ENCODE measurements at regions not wholly inside any gene's neighbourhood (a gene's known extent, or its start where the extent isn't known, plus 50 kb on each side); places are given as distances from the start of the nearest gene placed in this dataset.
A peak's percentile ranks its signal among the peaks of the same experiment; 100 is the strongest.
"Not testable (repeated sequence)": the region's sequence is repeated elsewhere in the genome, so short reads cannot be mapped to it uniquely, and the experiment has no call there.

DNA sequence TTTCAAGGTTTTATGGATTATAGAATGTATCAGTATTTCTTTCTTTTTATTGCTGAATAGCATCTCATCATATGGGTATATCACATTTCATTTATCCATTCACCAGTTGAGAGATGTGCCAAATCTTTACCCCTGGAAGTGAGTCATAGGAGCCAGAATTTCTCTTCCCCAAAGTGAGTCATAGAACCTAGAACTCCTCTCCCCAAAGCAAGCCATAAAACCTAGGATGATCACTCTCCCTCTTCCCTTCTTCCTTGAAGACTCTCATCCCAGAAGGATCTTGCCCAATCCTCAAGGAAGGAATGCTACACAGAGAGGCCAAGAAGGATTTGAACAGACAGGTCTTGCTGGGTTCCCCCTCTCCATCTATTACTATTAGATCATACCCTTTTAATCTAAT lies 199.9 kb downstream of the EVX1 start:
- Histone ChIP-seq H3K36me3 (replicated peaks; ENCODE audit: insufficient read depth, low read depth) (no peaks in the 10 kb centered on the region), H3K27me3 (no peaks in the 10 kb centered on the region), H3K79me2 (no peaks in the 10 kb centered on the region), H2AFZ (no peak overlapping the region), H3K4me3 (no peak overlapping the region), H3K4me1 (ENCODE audit: insufficient read depth) (no peaks in the 10 kb centered on the region), H3K27ac (no peak overlapping the region), H3K9me3 (ENCODE audit: low read depth) (no peaks in the 10 kb centered on the region), H3K4me2 (no peak overlapping the region), H4K20me1 (ENCODE audit: insufficient read depth, poor library complexity, severe bottlenecking) (no peaks in the 10 kb centered on the region), H3K9me2 (replicated peaks; ENCODE audit: insufficient read depth) (no peaks in the 10 kb centered on the region)
- no peak for DNase-seq (ENCODE audit: low spot score)
- TF ChIP-seq, protein P1, sequence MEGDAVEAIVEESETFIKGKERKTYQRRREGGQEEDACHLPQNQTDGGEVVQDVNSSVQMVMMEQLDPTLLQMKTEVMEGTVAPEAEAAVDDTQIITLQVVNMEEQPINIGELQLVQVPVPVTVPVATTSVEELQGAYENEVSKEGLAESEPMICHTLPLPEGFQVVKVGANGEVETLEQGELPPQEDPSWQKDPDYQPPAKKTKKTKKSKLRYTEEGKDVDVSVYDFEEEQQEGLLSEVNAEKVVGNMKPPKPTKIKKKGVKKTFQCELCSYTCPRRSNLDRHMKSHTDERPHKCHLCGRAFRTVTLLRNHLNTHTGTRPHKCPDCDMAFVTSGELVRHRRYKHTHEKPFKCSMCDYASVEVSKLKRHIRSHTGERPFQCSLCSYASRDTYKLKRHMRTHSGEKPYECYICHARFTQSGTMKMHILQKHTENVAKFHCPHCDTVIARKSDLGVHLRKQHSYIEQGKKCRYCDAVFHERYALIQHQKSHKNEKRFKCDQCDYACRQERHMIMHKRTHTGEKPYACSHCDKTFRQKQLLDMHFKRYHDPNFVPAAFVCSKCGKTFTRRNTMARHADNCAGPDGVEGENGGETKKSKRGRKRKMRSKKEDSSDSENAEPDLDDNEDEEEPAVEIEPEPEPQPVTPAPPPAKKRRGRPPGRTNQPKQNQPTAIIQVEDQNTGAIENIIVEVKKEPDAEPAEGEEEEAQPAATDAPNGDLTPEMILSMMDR (IDR thresholded peaks at IDR 0.05; ENCODE audit: poor library complexity) = no peak

DNA sequence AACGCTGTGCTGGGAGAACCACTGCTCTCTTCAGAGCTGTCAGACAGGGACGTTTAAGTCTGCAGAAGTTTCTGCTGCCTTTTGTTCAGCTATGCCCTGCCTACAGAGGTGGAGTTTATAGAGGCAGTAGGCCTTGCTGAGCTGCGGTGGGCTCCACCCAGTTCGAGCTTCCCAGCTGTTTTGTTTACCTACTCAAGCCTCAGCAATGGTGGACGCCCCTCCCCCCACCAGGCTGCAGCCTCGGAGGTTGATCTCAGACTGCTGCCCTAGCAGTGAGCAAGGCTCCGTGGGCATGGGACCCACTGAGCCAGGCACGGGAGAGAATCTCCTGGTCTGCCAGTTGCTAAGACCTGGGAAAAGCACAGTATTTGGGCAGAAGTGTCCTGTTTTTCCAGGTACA lies 206.4 kb downstream of the EVX1 start:
- peak; percentile 28 for DNase-seq (ENCODE audit: low spot score)
- not testable (repeated sequence) for H3K79me2 ChIP-seq; H3K27me3 ChIP-seq; H3K36me3 ChIP-seq (replicated peaks; ENCODE audit: insufficient read depth, low read depth); H3K9me3 ChIP-seq (ENCODE audit: low read depth); H3K4me1 ChIP-seq (ENCODE audit: insufficient read depth); H3K9me2 ChIP-seq (replicated peaks; ENCODE audit: insufficient read depth); H3K27ac ChIP-seq; H3K4me3 ChIP-seq; H4K20me1 ChIP-seq (ENCODE audit: insufficient read depth, poor library complexity, severe bottlenecking)
- WGBS (ENCODE audit: low lambda C conversion rate, missing lambda C conversion rate) = 13% methylated on average over 8 of the region's 8 CpGs
- Histone ChIP-seq H2AFZ (peak overlapping the region; percentile 60), H3K4me2 (peak overlapping the region; percentile 54)

DNA sequence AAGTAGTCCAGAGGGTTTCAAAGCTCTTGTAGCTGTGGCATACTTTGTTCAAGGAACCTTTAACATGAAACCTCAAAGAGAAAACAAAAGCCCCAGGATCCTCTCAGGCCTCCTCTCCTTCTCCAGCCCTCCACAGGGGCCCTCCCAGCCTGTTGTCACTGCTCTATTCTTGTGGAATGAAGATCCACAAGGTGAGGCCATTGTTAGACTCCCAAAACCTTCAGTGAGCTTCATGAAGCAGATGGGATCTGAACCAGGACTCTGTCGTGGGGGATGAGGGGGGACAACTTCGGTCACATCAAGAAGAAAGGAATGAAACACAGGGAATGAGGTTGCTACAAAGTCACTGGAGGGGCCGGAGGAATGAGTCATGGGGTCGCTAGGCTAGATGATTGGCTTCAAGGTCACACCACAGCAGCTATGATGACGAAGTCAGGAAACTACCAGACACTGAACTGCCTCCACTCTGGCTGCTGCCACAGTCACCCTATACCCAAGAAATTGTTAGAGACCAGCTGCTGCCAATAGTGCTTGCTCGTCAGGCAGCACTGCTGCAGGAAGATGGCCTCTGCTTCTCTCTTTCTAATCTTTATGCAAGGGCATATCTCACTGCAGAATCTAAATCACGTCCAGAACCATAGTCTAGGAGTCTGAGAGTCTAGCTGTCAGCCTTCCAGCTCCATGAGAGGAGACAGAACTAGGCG lies 208.8 kb downstream of the HIBADH start:
- 49% methylated on average over 8 of the region's 8 CpGs for WGBS (ENCODE audit: low lambda C conversion rate, missing lambda C conversion rate)
- no peak overlapping the region for H2AFZ ChIP-seq
- H3K27ac ChIP-seq = no peak overlapping the region
- H3K36me3 ChIP-seq (replicated peaks; ENCODE audit: insufficient read depth, low read depth) = no peaks in the 10 kb centered on the region
- DNase-seq (ENCODE audit: low spot score) = peak; percentile 29
- no peaks in the 10 kb centered on the region for H4K20me1 ChIP-seq (ENCODE audit: insufficient read depth, poor library complexity, severe bottlenecking)
- H3K9me2 ChIP-seq (replicated peaks; ENCODE audit: insufficient read depth) = no peaks in the 10 kb centered on the region
- no peaks in the 10 kb centered on the region for H3K9me3 ChIP-seq (ENCODE audit: low read depth)
- H3K4me3 ChIP-seq = no peak overlapping the region
- H3K4me2 ChIP-seq = no peak overlapping the region
- H3K4me1 ChIP-seq (ENCODE audit: insufficient read depth) = peaks cover under 1% of the 10 kb centered on the region
- H3K79me2 ChIP-seq = no peaks in the 10 kb centered on the region
- TF ChIP-seq, protein P1 (IDR thresholded peaks at IDR 0.05; ENCODE audit: poor library complexity) = no peak
- TF ChIP-seq EZH2 (IDR thresholded peaks at IDR 0.05; ENCODE audit: borderline replicate concordance) (no peak), EZH2phosphoT487 (IDR thresholded peaks at IDR 0.05; ENCODE audit: low read depth, severe bottlenecking, unreplicated experiment) (no peak)
- no peaks in the 10 kb centered on the region for H3K27me3 ChIP-seq

DNA sequence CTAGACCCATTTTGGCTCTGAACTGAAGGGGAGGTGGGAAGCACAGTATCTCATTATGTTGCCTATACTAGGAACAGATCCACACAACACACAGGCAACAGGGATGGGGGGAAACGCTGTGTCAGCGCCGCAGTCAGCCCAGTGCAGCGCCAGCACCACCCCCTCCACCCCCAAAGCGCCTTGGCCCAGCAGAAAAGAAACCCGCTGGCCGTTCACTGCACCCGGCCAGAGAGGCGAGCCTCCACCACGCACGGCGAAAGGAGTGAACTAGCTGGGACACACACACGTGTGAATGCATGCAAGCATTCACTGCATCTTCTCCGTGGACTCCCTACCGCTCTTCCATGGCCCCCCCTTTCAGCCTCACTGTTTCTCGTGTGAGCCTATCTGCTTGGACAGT lies 205.6 kb downstream of the HIBADH start:
- not testable (repeated sequence) for H3K36me3 ChIP-seq (replicated peaks; ENCODE audit: insufficient read depth, low read depth); H3K4me1 ChIP-seq (ENCODE audit: insufficient read depth); H2AFZ ChIP-seq; DNase-seq (ENCODE audit: low spot score); H3K9me2 ChIP-seq (replicated peaks; ENCODE audit: insufficient read depth); H3K9me3 ChIP-seq (ENCODE audit: low read depth); H3K27me3 ChIP-seq; H4K20me1 ChIP-seq (ENCODE audit: insufficient read depth, poor library complexity, severe bottlenecking); H3K4me2 ChIP-seq; H3K27ac ChIP-seq; H3K79me2 ChIP-seq; H3K4me3 ChIP-seq
- WGBS (ENCODE audit: low lambda C conversion rate, missing lambda C conversion rate) = 94% methylated on average over 15 of the region's 16 CpGs

DNA sequence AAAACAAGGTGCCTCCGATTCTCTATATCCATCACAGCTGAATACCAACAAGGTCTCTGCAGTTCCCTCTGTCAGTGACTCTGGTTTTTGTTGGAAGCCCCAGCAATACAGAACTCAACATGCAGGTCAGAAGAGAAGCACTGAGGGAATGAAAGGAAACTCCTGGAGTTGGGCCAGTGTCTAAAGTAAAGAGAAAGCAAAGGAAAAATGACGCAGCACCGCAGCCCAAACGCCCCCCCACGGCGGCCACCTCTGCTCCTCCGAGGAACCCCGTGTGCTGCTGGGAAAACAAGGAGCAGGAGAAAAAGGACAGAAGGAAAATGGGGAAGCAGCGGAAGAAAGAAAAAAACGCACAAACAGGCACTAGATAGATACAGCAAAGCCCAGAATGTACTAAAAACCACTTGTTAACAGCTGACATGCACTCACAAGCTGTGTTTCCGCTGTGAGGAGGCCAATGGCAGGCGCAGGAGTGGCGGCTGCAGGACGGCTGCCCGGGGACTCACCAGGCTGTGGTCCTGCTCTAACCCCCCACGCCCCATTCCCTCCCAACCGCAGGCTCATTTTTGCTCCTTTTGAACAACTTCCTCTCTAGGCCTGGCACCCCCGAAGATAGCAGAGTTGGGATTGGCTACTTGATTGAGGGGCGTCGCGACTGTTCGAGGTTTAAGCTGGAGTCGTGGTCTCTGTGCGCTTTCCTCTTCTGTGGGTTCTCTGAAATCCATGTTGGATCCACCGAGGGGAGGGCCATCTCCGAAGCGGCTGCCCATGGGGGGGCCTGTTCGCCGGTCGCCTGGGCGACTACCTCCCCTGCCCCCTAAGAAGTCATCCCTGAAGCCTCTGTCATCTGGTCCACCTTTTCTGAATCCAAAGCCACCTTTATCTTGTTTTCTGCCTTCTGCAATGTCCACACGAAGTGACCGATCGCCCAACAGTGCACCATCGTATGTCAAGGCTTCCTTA lies 204.8 kb downstream of the HIBADH start:
- 93% methylated on average over 29 of the region's 35 CpGs for WGBS (ENCODE audit: low lambda C conversion rate, missing lambda C conversion rate)
- not testable (repeated sequence) for H3K4me2 ChIP-seq; DNase-seq (ENCODE audit: low spot score); H3K79me2 ChIP-seq; H3K36me3 ChIP-seq (replicated peaks; ENCODE audit: insufficient read depth, low read depth); H2AFZ ChIP-seq; H3K27me3 ChIP-seq; H4K20me1 ChIP-seq (ENCODE audit: insufficient read depth, poor library complexity, severe bottlenecking); H3K9me2 ChIP-seq (replicated peaks; ENCODE audit: insufficient read depth); H3K27ac ChIP-seq; H3K4me1 ChIP-seq (ENCODE audit: insufficient read depth); H3K9me3 ChIP-seq (ENCODE audit: low read depth); H3K4me3 ChIP-seq

All from hepatocyte (in vitro differentiated cells).